GM20000 (cell line): ENCODE measurements at regions not wholly inside any gene's neighbourhood (a gene's known extent, or its start where the extent isn't known, plus 50 kb on each side); places are given as distances from the start of the nearest gene placed in this dataset.

Experiments used
- DNase-seq: peaks from one replicate; pipeline ENCODE4 v3.0.0; 2012; ENCODE audit warnings: low spot score
- CTCF ChIP-seq: IDR thresholded peaks from 2 replicates; pipeline ENCODE4 v1.5.1; 2012; ENCODE audit warnings: mild to moderate bottlenecking, control low read depth; ENCODE audit errors: extremely low read depth, missing control alignments

- DNase-seq: no peak
- TF ChIP-seq CTCF: no peak
These were observed 199.6 kb upstream of the MPDZ start for GRCh38 chr9:13479096-13479495.

- no peak for DNase-seq
These were observed 199.1 kb upstream of the MPDZ start for GRCh38 chr9:13478639-13479038.

GRCh38 chr9:13478160-13478559 lies 198.7 kb upstream of the MPDZ start:
- no peak for DNase-seq
- TF ChIP-seq CTCF: no peak

More at GRCh38 chr9:13478639-13479038, 199.1 kb upstream of the MPDZ start:
- no peak for TF ChIP-seq CTCF

GRCh38 chr9:13470836-13471235 lies 191.3 kb upstream of the MPDZ start:
- no peak for DNase-seq
- TF ChIP-seq CTCF: no peak

GRCh38 chr9:13467157-13467556 lies 187.7 kb upstream of the MPDZ start:
- no peak for DNase-seq
- no peak for TF ChIP-seq CTCF

GRCh38 chr9:13461414-13461991 lies 182.0 kb upstream of the MPDZ start:
- no peak for DNase-seq
- no peak for TF ChIP-seq CTCF

- TF ChIP-seq CTCF: no peak
- DNase-seq: no peak
These were observed 179.6 kb upstream of the MPDZ start for GRCh38 chr9:13459071-13459470.
